ENCODE measurements at regions not wholly inside any gene's neighbourhood (a gene's known extent, or its start where the extent isn't known, plus 50 kb on each side); places are given as distances from the start of the nearest gene placed in this dataset.

DNA sequence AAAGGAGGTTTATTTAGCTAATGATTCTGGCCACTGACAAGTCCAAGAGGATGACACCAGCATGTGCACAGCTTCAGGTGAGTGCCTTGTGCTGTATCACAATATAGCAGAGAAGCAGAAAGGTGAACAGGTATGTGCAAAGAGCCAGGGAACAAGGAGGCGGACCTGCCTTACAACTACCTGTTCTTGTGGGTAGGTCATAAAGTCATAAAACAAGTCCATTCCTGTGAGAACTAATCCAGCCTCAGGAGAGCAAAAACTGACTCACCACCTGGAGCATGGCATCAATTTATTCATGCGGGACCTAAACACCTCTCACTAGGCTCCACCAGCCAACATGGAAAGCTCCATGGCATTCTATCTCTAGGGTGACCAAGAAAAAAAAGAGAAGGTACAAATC, 234.2 kb downstream of the ASXL3 start:
- no peak for TF ChIP-seq EZH2 (IDR thresholded peaks at IDR 0.05; ENCODE audit: borderline replicate concordance, low read length)
- TF ChIP-seq, protein P1, sequence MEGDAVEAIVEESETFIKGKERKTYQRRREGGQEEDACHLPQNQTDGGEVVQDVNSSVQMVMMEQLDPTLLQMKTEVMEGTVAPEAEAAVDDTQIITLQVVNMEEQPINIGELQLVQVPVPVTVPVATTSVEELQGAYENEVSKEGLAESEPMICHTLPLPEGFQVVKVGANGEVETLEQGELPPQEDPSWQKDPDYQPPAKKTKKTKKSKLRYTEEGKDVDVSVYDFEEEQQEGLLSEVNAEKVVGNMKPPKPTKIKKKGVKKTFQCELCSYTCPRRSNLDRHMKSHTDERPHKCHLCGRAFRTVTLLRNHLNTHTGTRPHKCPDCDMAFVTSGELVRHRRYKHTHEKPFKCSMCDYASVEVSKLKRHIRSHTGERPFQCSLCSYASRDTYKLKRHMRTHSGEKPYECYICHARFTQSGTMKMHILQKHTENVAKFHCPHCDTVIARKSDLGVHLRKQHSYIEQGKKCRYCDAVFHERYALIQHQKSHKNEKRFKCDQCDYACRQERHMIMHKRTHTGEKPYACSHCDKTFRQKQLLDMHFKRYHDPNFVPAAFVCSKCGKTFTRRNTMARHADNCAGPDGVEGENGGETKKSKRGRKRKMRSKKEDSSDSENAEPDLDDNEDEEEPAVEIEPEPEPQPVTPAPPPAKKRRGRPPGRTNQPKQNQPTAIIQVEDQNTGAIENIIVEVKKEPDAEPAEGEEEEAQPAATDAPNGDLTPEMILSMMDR (conservative IDR thresholded peaks at IDR 0.05 in 1 of 2, IDR thresholded peaks at IDR 0.05 in 1 of 2; ENCODE audit: extremely low read depth in 1 of 2, insufficient read depth in 1 of 2, low read depth in 1 of 2, low read length in 2 of 2), result no peak

Data from mammary epithelial cell (primary cell).